ENCODE measurements at regions not wholly inside any gene's neighbourhood (a gene's known extent, or its start where the extent isn't known, plus 50 kb on each side); places are given as distances from the start of the nearest gene placed in this dataset.

- DNase-seq (ENCODE audit: low read depth) = no peak
These were observed 55.0 kb upstream of the SHH start for GRCh38 chr7:155867280-155867679.

DNA sequence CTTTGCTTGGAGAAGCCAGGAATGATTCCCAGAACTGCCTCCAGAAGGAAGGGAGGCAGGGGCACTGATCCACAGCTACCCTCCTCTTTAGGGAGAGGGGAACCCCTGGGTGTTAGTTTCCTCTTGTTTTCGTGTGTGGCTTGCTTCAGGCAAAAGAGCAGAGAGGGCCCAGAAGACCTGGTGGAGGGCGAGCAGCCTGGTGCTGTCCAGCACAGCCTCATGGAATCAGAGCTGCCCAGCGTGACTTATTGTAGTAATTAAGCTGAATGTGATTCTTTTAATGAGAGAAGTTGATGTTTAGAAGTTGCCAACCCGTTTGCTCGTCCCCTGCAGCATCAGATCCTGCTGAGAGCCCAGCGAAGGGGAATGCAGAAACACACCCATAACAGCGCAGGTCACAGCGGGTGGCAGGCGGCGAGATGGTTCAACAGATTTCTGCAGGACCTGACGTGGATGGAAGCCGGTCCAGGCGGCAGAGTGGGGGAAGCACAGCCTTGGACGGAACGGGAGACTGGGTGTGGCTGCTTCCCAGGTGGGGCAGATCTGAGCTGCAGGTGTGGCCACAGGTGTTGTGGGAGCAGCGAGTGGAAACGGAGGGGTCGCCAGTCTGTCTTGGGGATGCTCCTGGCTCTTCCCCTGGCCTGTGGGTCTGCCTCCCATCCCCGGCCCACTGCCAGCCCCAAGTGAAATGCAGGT is 53.7 kb upstream of the SHH start:
- no peak for DNase-seq (ENCODE audit: low read depth)

DNA sequence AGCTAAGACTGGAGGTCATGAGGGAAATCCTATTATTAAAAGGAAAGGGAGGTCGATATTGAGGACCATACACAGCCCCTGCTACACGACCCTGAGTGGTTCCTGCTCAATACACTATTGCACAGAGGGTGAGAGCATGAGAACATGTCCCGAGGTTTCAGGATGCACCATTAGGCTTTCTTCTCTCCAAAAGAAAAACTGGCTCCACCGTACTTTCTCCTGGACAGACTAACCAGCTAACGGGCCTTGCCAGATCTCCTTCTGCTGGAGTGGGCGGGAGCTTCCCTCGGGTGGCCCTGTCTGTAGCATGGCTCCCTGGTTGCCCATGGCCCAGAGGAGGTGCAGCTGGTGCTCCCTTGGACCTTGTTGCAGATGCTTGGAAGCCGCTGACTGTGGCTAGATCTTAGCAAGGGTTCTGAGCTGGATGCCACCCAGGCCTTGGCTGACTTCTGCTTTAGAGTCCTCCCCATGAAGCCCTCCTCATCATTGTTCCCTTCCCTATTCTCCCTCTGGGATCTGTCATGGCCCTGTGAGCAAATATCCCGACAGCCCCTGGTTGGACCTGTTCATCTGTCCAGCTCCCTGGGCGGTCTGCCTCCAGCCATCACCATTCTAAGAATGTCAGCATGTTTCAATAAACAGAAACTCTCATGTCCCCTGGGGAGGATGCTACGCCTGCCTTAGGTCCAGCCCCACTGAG is 52.9 kb upstream of the SHH start:
- no peak for DNase-seq (ENCODE audit: low read depth)

- no peak for DNase-seq (ENCODE audit: low read depth)
These were observed 52.2 kb upstream of the SHH start for GRCh38 chr7:155864271-155864985.

DNA sequence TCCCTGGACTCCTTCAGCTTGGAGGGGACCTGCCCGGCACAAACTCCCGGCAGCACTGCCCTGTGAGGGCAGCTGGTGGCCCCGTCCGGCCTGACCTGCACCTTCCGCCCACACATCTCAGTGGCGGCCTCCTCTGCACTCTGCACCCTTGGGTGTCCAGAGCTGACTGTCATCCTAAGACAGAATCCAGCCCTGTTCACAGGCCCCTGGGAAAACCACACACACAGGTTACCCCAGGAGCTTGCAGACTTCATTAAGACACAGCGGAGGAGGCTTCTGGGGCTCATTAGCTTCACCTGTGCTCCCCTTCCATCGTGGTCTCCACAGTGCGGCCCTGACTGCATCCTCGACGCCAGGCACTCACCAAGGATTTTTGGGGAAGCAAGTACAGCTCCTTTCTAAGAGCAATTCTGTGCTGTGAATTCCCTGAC is 51.5 kb upstream of the SHH start:
- no peak for DNase-seq (ENCODE audit: low read depth)

DNA sequence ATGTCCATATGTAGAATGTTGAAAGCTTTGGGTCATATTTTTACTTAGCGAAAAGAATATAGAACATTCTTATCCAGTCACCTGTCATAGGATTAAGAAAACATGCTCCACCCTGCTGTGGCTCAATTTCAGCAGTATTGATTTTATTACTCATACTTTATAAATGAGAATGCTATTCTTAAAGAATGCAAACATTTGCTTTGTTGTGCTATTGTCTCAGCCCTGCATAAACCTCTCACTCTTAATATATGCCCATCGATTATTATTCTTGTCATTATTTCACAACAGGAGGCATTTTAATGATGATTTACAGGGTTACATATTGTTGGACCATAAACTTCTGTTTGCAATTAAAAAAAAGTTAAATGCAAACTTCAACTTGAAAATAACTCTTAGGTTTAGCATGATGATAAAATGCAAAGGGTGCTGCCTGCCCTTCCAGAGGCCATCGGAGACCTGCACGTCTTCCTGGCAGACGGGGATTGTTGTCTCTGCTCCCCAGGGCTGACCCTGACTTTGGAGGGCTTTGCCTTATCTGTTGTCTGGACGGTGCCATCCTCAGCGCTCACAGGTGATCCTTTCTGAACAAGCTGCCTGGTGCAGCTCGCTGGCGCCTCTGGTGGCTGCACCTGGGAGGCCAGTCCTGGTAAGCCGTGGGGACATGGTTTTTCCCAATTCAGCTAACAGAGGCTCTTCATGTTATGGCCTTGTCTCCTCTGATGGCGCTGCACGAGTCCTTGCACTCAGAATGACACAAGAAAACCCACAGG is 50.0 kb upstream of the SHH start:
- DNase-seq (ENCODE audit: low read depth) = no peak

All from non-pigmented ciliary epithelial cell (primary cell).